Ascending aorta (tissue), 2 donors: ENCODE measurements at regions not wholly inside any gene's neighbourhood (a gene's known extent, or its start where the extent isn't known, plus 50 kb on each side); places are given as distances from the start of the nearest gene placed in this dataset.
A peak's percentile ranks its signal among the peaks of the same experiment; 100 is the strongest.

Source experiments
- DNase-seq, 2 donors: peaks; one replicate each; pipeline ENCODE4 v3.0.0-alpha.2; 2019; ENCODE audit warnings: low spot score in 2 of 2
- H3K27ac ChIP-seq, 2 donors: fragments of 200-600 bp; sonication (generic); one replicate each; pipeline ENCODE4 v1.5.1; 2016 to 2017; ENCODE audit warnings: mild to moderate bottlenecking in 1 of 2
- H3K27me3 ChIP-seq: fragments of 200-600 bp; sonication (generic); one replicate; pipeline ENCODE4 v1.5.1; 2017
- H3K36me3 ChIP-seq, 2 donors: fragments of 200-600 bp; sonication (generic); one replicate each; pipeline ENCODE4 v1.5.1; 2016
- H3K4me1 ChIP-seq, 2 donors: fragments of 200-600 bp; sonication (generic); one replicate each; pipeline ENCODE4 v1.5.1; 2016 to 2017; ENCODE audit warnings: mild to moderate bottlenecking in 1 of 2
- H3K4me3 ChIP-seq, 2 donors: fragments of 200-600 bp; sonication (generic); one replicate each; pipeline ENCODE4 v1.5.1; 2016 to 2017; ENCODE audit warnings: mild to moderate bottlenecking in 1 of 2
- H3K9me3 ChIP-seq, 2 donors: fragments of 200-600 bp; sonication (generic); one replicate each; pipeline ENCODE4 v1.5.1; 2016
- intact Hi-C: fragments of 100-400 bp; cut with DNase I; formaldehyde crosslinking; loops from one replicate; pipeline ENCODE4 v1.15.1; 2023
- TF ChIP-seq, protein P1 (sequence below), 3 experiments: fragments of 200-600 bp in 2 of 3; fragments of 450-650 bp in 1 of 3; sonication (generic) in 2 of 3; IDR thresholded peaks; one replicate each; pipeline ENCODE4 v1.5.1; 2016 to 2019; ENCODE audit warnings: antibody characterized with exemption in 3 of 3, mild to moderate bottlenecking in 1 of 3, moderate library complexity in 1 of 3

DNA sequence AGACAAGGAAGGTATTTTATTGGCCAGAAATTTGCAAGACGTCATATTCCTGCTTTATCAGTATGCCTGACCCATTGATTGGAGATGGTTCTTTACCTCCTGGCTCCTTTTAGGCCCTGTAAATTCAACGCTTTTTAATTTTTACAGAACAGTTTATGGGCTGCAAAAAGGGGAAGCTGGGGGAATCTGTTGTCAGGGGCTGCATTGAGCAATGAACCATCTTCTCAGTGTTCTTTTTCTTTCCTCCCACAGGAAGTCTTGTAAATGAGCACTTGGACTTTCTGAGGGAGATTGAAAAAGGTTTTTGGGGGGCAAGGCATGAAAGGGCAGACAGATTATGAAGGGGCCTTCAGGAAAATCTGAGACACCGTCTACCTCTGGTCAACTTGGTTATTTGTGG is 503.6 kb upstream of the TNP1 start:
- intact Hi-C loops = loop anchor here (5.0 kb wide), 4 partner anchors 69 to 176 kb away; no protein-coding TSS in a partner anchor
- peaks cover 18 to 40% of the 10 kb centered on the region in 2 donors for H3K4me1 ChIP-seq
- H3K4me3 ChIP-seq = no peak overlapping the region
- H3K9me3 ChIP-seq = no peaks in the 10 kb centered on the region
- no peaks in the 10 kb centered on the region for H3K27me3 ChIP-seq
- peak overlapping the region; percentile 83 to 86 for H3K27ac ChIP-seq
- no peak for DNase-seq
- TF ChIP-seq, protein P1, sequence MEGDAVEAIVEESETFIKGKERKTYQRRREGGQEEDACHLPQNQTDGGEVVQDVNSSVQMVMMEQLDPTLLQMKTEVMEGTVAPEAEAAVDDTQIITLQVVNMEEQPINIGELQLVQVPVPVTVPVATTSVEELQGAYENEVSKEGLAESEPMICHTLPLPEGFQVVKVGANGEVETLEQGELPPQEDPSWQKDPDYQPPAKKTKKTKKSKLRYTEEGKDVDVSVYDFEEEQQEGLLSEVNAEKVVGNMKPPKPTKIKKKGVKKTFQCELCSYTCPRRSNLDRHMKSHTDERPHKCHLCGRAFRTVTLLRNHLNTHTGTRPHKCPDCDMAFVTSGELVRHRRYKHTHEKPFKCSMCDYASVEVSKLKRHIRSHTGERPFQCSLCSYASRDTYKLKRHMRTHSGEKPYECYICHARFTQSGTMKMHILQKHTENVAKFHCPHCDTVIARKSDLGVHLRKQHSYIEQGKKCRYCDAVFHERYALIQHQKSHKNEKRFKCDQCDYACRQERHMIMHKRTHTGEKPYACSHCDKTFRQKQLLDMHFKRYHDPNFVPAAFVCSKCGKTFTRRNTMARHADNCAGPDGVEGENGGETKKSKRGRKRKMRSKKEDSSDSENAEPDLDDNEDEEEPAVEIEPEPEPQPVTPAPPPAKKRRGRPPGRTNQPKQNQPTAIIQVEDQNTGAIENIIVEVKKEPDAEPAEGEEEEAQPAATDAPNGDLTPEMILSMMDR (IDR thresholded peaks at IDR 0.05) = no peak
- no peaks in the 10 kb centered on the region for H3K36me3 ChIP-seq

DNA sequence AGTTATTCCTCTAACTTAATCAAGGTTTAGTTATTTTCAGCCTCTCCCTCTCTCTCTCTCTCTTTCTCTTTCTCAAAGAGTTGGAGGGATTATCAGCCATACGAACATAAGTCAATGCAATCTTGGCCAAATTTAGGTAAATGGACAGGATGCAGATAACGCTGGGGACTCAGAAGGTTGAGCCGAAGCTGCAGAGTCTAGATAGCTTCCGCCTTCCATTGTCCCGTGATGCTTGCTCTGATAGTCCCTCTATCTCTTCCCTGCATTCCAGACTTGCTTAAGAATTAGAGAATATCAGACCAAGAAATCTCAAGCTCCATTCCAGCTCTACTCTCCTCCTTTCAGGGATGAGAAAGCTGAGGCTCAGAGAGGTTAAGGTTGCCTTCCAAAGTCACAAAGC is 502.8 kb upstream of the TNP1 start:
- Histone ChIP-seq H3K36me3 (no peaks in the 10 kb centered on the region), H3K27ac (peak overlapping the region; percentile 83 to 86), H3K27me3 (no peaks in the 10 kb centered on the region), H3K4me3 (no peak overlapping the region), H3K9me3 (no peaks in the 10 kb centered on the region), H3K4me1 (peaks cover 18 to 48% of the 10 kb centered on the region in 2 donors)
- intact Hi-C loops = loop anchor here (5.0 kb wide), 4 partner anchors 70 to 175 kb away; no protein-coding TSS in a partner anchor
- TF ChIP-seq, protein P1 (IDR thresholded peaks at IDR 0.05) = no peak
- no peak for DNase-seq

DNA sequence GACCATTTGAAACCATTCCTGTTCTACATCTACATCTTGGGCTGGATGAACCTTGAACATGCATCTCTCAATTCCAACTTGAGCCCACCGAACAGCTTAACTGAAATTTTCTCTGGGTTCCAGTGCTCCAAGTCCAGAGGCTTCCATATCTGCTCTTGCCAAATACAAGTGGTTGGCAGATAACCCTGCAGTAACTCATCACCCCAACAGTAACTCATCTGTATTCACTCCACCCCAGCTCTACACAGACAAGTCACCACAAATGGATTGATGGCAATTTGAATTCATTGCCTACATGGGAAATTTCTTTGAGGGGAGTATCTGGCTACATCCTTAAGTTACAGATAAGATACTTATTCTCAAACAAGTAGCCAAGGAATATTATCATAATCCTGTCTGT is 502.4 kb upstream of the TNP1 start:
- DNase-seq = no peak
- H3K27ac ChIP-seq = peak overlapping the region; percentile 83 to 86
- intact Hi-C loops = loop anchor here (5.0 kb wide), 4 partner anchors 70 to 175 kb away; no protein-coding TSS in a partner anchor
- peaks cover 18 to 52% of the 10 kb centered on the region in 2 donors for H3K4me1 ChIP-seq
- no peaks in the 10 kb centered on the region for H3K9me3 ChIP-seq
- no peaks in the 10 kb centered on the region for H3K36me3 ChIP-seq
- no peak overlapping the region for H3K4me3 ChIP-seq
- H3K27me3 ChIP-seq = no peaks in the 10 kb centered on the region
- TF ChIP-seq, protein P1 (IDR thresholded peaks at IDR 0.05) = no peak

DNA sequence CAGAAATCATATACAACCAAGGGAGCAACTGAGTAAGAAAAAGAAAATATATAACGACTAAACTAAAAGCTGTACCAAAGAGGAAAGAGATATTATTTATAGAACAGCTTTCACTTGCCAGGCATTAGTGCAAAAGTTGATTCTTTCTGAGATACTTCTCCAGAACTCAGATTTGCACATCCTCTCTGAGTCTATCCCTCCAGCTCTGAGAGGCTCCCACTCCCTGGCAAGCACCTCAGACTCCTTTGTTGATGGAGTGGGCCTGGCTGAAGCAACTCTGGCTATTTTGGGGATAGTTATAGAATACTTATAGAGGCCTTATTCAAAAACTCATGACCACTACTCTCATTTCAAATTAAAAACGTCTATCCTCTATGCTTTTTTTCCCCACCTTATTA is 501.6 kb upstream of the TNP1 start:
- Histone ChIP-seq H3K4me1 (peaks cover 18 to 54% of the 10 kb centered on the region in 2 donors), H3K27me3 (no peaks in the 10 kb centered on the region), H3K27ac (peak overlapping the region; percentile 83 to 86), H3K36me3 (no peaks in the 10 kb centered on the region), H3K9me3 (no peaks in the 10 kb centered on the region), H3K4me3 (peak overlapping the region in 1 of 2 donors; percentile 10)
- TF ChIP-seq, protein P1 (IDR thresholded peaks at IDR 0.05) = no peak
- DNase-seq = no peak
- intact Hi-C loops = loop anchor here (2.0 to 5.0 kb wide), 5 partner anchors 71 to 255 kb away; no protein-coding TSS in a partner anchor

DNA sequence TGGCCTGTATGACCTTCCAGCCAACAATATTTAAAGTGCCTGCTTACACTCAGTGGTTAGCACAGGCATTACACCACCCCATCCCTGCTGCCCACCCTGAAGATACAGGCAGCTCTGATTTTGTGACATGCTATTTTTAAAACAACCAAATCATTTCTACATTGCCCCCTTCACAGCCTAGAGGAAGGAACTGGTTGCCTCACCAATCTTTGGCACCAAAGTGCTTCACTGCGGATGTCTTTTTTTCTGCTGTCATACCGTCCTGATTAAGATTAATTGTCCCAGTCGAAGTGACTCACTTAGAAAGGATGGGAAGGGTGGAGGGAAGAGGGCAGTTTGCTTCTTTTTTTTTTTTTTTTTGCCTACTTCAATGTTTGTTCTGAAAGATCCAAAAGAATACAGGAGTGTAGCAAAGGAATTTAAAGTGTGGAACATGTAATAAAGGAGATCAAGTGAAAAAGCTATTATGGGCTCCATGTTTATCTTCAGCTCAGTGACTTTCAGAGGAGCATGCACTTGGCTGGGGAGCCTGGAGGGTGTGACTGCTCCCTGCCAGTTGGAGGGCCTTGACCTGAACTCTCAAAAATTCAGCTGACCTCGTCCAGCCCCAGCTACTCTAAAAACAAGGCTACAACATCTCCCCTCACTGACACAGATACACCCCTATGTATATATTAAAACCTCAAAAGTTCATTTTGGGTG is 501.1 kb upstream of the TNP1 start:
- H3K27ac ChIP-seq = peak overlapping the region; percentile 83 to 86
- H3K36me3 ChIP-seq = no peaks in the 10 kb centered on the region
- no peaks in the 10 kb centered on the region for H3K9me3 ChIP-seq
- intact Hi-C loops = loop anchor here (2.0 to 5.0 kb wide), 5 partner anchors 71 to 254 kb away; no protein-coding TSS in a partner anchor
- TF ChIP-seq, protein P1 (IDR thresholded peaks at IDR 0.05) = no peak
- peaks cover 18 to 58% of the 10 kb centered on the region in 2 donors for H3K4me1 ChIP-seq
- peak in 1 of 2 donors; percentile 83 for DNase-seq
- H3K27me3 ChIP-seq = no peaks in the 10 kb centered on the region
- peak overlapping the region in 1 of 2 donors; percentile 10 for H3K4me3 ChIP-seq
